ENCODE measurements at regions not wholly inside any gene's neighbourhood (a gene's known extent, or its start where the extent isn't known, plus 50 kb on each side); places are given as distances from the start of the nearest gene placed in this dataset.

GRCh38 chr17:14882131-14882530 is 383.0 kb downstream of the PMP22 start:
- TF ChIP-seq CTCF (IDR thresholded peaks at IDR 0.05; ENCODE audit: poor library complexity, severe bottlenecking) = no peak
- TF ChIP-seq EP300 (conservative IDR thresholded peaks at IDR 0.05; ENCODE audit: poor library complexity, severe bottlenecking) = no peak
- no peak for TF ChIP-seq EZH2 (IDR thresholded peaks at IDR 0.05; ENCODE audit: borderline replicate concordance, insufficient read depth, low read length, poor library complexity, severe bottlenecking)
- TF ChIP-seq POLR2AphosphoS5 (IDR thresholded peaks at IDR 0.05) = no peak

All from neural cell (in vitro differentiated cells).